GM12878 (cell line): ENCODE measurements at regions not wholly inside any gene's neighbourhood (a gene's known extent, or its start where the extent isn't known, plus 50 kb on each side); places are given as distances from the start of the nearest gene placed in this dataset.

Source experiments
- ATAC-seq: fragments of 200-7000 bp; cut with Tn5 transposase; 3 replicates; pipeline ENCODE4 v1.9.1; 2020; ENCODE audit warnings: mild to moderate bottlenecking, moderate library complexity
- BruUV-seq: library from RNA; stranded (reverse); fragments of 400-500 nt; replicated peaks from 2 replicates; lab custom pipeline; 2021; lab: Mats Ljungman, UMichigan
- CTCF ChIA-PET: fragments of 300-600 bp; sonication (Branson Sonifier 250); formaldehyde crosslinking; extraction: SDS; loops from one replicate; lab custom pipeline; 2021; ENCODE audit warnings: inconsistent platforms; lab: Yijun Ruan, JAX
- POLR2A ChIA-PET: fragments of 350-600 bp; formaldehyde crosslinking; extraction: SDS; loops from one replicate; lab custom pipeline; 2021; ENCODE audit warnings: inconsistent platforms; lab: Charles Lee
- RAD21 ChIA-PET: fragments of 300-600 bp; sonication (Branson Sonifier 250); formaldehyde crosslinking; loops from one replicate; lab custom pipeline; 2023; ENCODE audit warnings: antibody characterized with exemption; ENCODE audit not compliant: unreplicated experiment; lab: Charles Lee
- SMC1A ChIA-PET: fragments of 300-600 bp; sonication (Branson Sonifier 250); formaldehyde crosslinking; loops from one replicate; lab custom pipeline; 2023; ENCODE audit not compliant: unreplicated experiment, uncharacterized antibody; lab: Charles Lee
- DNase-seq: peaks from one replicate; pipeline ENCODE4 v3.0.0-alpha.2; 2011; ENCODE audit warnings: low read depth, low spot score
- FAIRE-seq: peaks from 3 replicates; lab custom pipeline; 2011; peaks lifted over from hg19 to GRCh38; lab: Jason Lieb, UNC
- H2AFZ ChIP-seq: 2 replicates; pipeline ENCODE4 v1.6.0; 2011; ENCODE audit warnings: low read depth, low read length, control low read depth; ENCODE audit not compliant: control insufficient read depth
- H3K27ac ChIP-seq: 2 replicates; pipeline ENCODE4 v1.5.1; 2011; ENCODE audit warnings: control low read depth; ENCODE audit not compliant: control insufficient read depth, insufficient read depth
- H3K27me3 ChIP-seq, 2 experiments: replicated peaks in 1 of 2; 2 replicates each; pipeline versions ENCODE4 v1.6.0 to v1.6.1; 2011; ENCODE audit warnings: low read length in 1 of 2; ENCODE audit not compliant: control insufficient read depth in 2 of 2, insufficient read depth in 2 of 2
- H3K36me3 ChIP-seq, 2 experiments: 2 replicates each; pipeline ENCODE4 v1.5.1; 2011; ENCODE audit warnings: low read length in 1 of 2; ENCODE audit not compliant: control insufficient read depth in 2 of 2, insufficient read depth in 2 of 2
- H3K4me1 ChIP-seq: 2 replicates; pipeline ENCODE4 v1.6.1; 2011; ENCODE audit warnings: mild to moderate bottlenecking, low read length, moderate library complexity, mixed read lengths; ENCODE audit not compliant: control insufficient read depth, insufficient read depth
- H3K4me2 ChIP-seq: 2 replicates; pipeline ENCODE4 v1.6.0; 2011; ENCODE audit warnings: control low read depth; ENCODE audit not compliant: control insufficient read depth, insufficient read depth
- H3K4me3 ChIP-seq: fragments of 200-600 bp; sonication (generic); 2 replicates; pipeline ENCODE4 v1.5.1; 2016
- H3K79me2 ChIP-seq: 2 replicates; pipeline ENCODE4 v1.6.0; 2011; ENCODE audit warnings: low read length; ENCODE audit not compliant: control insufficient read depth, insufficient read depth
- H3K9ac ChIP-seq: 2 replicates; pipeline ENCODE4 v1.8.0; 2011; ENCODE audit warnings: low read length, control low read depth, mixed read lengths; ENCODE audit not compliant: control insufficient read depth, insufficient read depth
- H3K9me3 ChIP-seq: replicated peaks from 3 replicates; pipeline ENCODE4 v1.5.1; 2011; ENCODE audit warnings: mild to moderate bottlenecking, low read length; ENCODE audit not compliant: control insufficient read depth, insufficient read depth
- H4K20me1 ChIP-seq: 2 replicates; pipeline ENCODE4 v1.6.0; 2011; ENCODE audit not compliant: control insufficient read depth, insufficient read depth
- ASH2L ChIP-seq: fragments of 300-600, 200-600 bp; sonication (generic); IDR thresholded peaks from 2 replicates; pipeline ENCODE4 v1.6.1; 2017; ENCODE audit warnings: low read depth, mild to moderate bottlenecking, borderline replicate concordance
- BMI1 ChIP-seq: fragments of 450-650 bp; IDR thresholded peaks from 2 replicates; pipeline ENCODE4 v1.6.1; 2016; ENCODE audit warnings: mild to moderate bottlenecking, moderate library complexity, borderline replicate concordance
- E2F8 ChIP-seq: fragments of 450-650 bp; IDR thresholded peaks from 2 replicates; pipeline ENCODE4 v1.6.1; 2018; ENCODE audit warnings: mild to moderate bottlenecking, low read depth, moderate library complexity; ENCODE audit not compliant: partially characterized antibody
- EED ChIP-seq: sonication (generic); IDR thresholded peaks from 2 replicates; pipeline ENCODE4 v1.6.1; 2016; ENCODE audit warnings: antibody characterized with exemption, low read depth
- HDGF ChIP-seq: fragments of 450-650 bp; IDR thresholded peaks from 2 replicates; pipeline ENCODE4 v1.6.1; 2016; ENCODE audit warnings: antibody characterized with exemption
- NFXL1 ChIP-seq: fragments of 450-650 bp; IDR thresholded peaks from 2 replicates; pipeline ENCODE4 v1.6.1; 2017; ENCODE audit warnings: antibody characterized with exemption, mild to moderate bottlenecking, borderline replicate concordance
- PRDM15 ChIP-seq: fragments of 450-650 bp; formaldehyde crosslinking; IDR thresholded peaks from 2 replicates; pipeline ENCODE4 v1.4.0; 2020; ENCODE audit warnings: mild to moderate bottlenecking, moderate library complexity
- SIN3A ChIP-seq: IDR thresholded peaks from 2 replicates; pipeline ENCODE4 v1.6.1; 2012; ENCODE audit warnings: low read depth, low read length, improper control_type of control experiment
- STAT1 ChIP-seq: fragments of 450-650 bp; conservative IDR thresholded peaks from 2 replicates; pipeline ENCODE4 v1.6.1; 2014; ENCODE audit warnings: antibody characterized with exemption, mild to moderate bottlenecking
- YY1 ChIP-seq: IDR thresholded peaks from 2 replicates; pipeline ENCODE4 v1.6.1; 2011; ENCODE audit warnings: low read depth, mild to moderate bottlenecking, low read length
- WGBS: methylation state at CpG from one replicate; pipeline ENCODE4 v1.1.6; 2016; ENCODE audit warnings: low lambda C conversion rate; ENCODE audit not compliant: insufficient replicate concordance, insufficient coverage; ENCODE audit errors: missing lambda C conversion rate; 5-methylcytosine and 5-hydroxymethylcytosine counted together
- in situ Hi-C: fragments of 300-500 bp; cut with MboI; formaldehyde crosslinking; loops from 9 replicates; pipeline ENCODE4 v1.14.3; 2018; ENCODE audit warnings: mixed read lengths
- intact Hi-C: fragments of 100-400 bp; cut with micrococcal nuclease; formaldehyde crosslinking; loops from one replicate; pipeline ENCODE4 v1.14.2; 2022; ENCODE audit not compliant: unreplicated experiment

DNA sequence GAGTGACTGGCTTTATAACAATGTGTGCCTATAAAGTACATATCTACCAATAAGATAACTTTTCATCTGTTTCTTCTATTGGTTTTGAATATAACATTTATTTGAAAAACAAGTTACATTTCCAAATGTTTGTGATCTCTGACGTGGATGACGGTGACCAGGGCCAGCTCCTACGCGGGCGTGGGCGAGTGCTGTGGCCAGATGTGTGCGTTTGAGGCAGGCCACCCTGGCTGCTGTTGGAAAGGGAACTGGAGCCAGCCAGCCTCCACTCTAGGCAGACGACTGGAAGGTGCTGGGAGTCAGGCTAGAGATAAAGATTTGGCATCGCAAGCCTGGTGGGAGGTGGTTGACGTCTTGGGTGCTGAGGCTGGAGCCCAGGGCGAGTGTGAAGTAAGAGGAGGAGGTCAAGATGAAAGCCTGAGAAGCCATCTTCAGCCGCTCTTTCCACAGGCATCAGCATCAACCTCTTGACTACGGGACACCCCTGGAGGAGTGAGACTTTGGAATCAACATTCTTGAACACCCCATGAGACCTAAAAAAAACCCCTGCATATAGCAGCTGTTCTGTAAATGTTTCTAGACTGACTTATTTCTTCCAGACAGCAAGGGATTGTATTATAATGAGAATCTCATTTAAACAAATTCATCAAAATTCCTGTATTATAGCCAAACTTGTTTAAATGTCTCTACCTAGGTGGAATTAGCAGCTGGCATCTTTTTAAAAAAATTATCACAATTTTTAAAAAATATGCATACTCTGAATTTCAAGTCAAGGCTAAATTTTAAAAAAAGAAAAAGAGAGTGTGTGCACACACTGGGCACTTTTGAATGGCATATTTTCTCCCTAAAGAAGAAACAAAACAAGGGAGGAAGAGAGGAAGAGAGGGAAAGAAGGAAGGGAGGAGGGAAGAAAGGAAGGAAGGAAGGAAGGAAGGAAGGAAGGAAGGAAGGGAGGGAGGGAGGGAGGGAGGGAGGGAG is 112.5 kb upstream of the SLC44A3 start:
- no peak overlapping the region for H2AFZ ChIP-seq
- no TSS peak for BruUV-seq
- ChIA-PET CTCF (no interaction called here), RAD21 (no interaction called here), SMC1A (no interaction called here), POLR2A (no interaction called here)
- no peak overlapping the region for H3K27ac ChIP-seq
- ATAC-seq: no peak
- H3K4me3 ChIP-seq: no peak overlapping the region
- no peak for FAIRE-seq
- intact Hi-C loops: no loop called here
- H3K4me1 ChIP-seq: no peaks in the 10 kb centered on the region; the same call in 1 of the 2 replicates
- no peaks in the 10 kb centered on the region for H3K36me3 ChIP-seq
- H4K20me1 ChIP-seq: no peaks in the 10 kb centered on the region
- no peaks in the 10 kb centered on the region for H3K27me3 ChIP-seq
- H3K9ac ChIP-seq: no peak overlapping the region
- WGBS: 47% methylated on average over 13 of the region's 13 CpGs
- TF ChIP-seq BMI1 (no peak), PRDM15 (CRISPR knock-in tag) (no peak), YY1 (no peak), NFXL1 (no peak), STAT1 (no peak), ASH2L (no peak), EED (no peak), HDGF (no peak), E2F8 (no peak), SIN3A (no peak)
- in situ Hi-C loops: no loop called here
- no peak overlapping the region for H3K4me2 ChIP-seq
- DNase-seq: no peak
- no peaks in the 10 kb centered on the region for H3K9me3 ChIP-seq
- H3K79me2 ChIP-seq: no peaks in the 10 kb centered on the region
